ENCODE measurements at regions not wholly inside any gene's neighbourhood (a gene's known extent, or its start where the extent isn't known, plus 50 kb on each side); places are given as distances from the start of the nearest gene placed in this dataset.
A peak's percentile ranks its signal among the peaks of the same experiment; 100 is the strongest.

- in situ Hi-C loops (cut with MboI; ENCODE audit: low pct_unique_long_range_greater_than_20kb in 2 of 9, low sequenced_read_pairs in 9 of 9, unreplicated experiment in 9 of 9): no loop called here
- no peak overlapping the region for H3K27ac ChIP-seq
- no peak for ATAC-seq (replicated peaks in 6 of 8)
- no peak overlapping the region for H3K4me3 ChIP-seq
- 65 to 100% (median 88%) methylated on average over 2 to 3 of the region's 3 CpGs; no CpG with 5 or more reads in 4 of the 10 experiments for WGBS, 10 experiments
- H3K4me1 ChIP-seq (replicated peaks in 1 of 2): no peaks in the 10 kb centered on the region
Measured at GRCh38 chr2:163863073-163863472, 127.3 kb upstream of the FIGN start.

GRCh38 chr2:163859951-163860350 lies 124.1 kb upstream of the FIGN start:
- Histone ChIP-seq H3K4me1 (replicated peaks in 1 of 2) (no peaks in the 10 kb centered on the region), H3K27ac (no peak overlapping the region), H3K4me3 (no peak overlapping the region)
- peak in 1 of 8 experiments; percentile 26 for ATAC-seq (replicated peaks in 6 of 8)
- in situ Hi-C loops (cut with MboI; ENCODE audit: low pct_unique_long_range_greater_than_20kb in 2 of 9, low sequenced_read_pairs in 9 of 9, unreplicated experiment in 9 of 9): no loop called here

- no peaks in the 10 kb centered on the region for H3K4me1 ChIP-seq (replicated peaks in 1 of 2)
- WGBS, 10 experiments: 33 to 95% (median 83%) methylated on average over 1 to 2 of the region's 2 CpGs; no CpG with 5 or more reads in 1 of the 10 experiments
- H3K27ac ChIP-seq: no peak overlapping the region
- ATAC-seq (replicated peaks in 6 of 8): no peak
- no peak overlapping the region for H3K4me3 ChIP-seq
- in situ Hi-C loops (cut with MboI; ENCODE audit: low pct_unique_long_range_greater_than_20kb in 2 of 9, low sequenced_read_pairs in 9 of 9, unreplicated experiment in 9 of 9): no loop called here
Measured at GRCh38 chr2:163856941-163857340, 121.1 kb upstream of the FIGN start.

GRCh38 chr2:163852616-163853015 lies 116.8 kb upstream of the FIGN start:
- Histone ChIP-seq H3K27ac (no peak overlapping the region), H3K4me3 (no peak overlapping the region), H3K4me1 (replicated peaks in 1 of 2) (no peaks in the 10 kb centered on the region)
- ATAC-seq (replicated peaks in 6 of 8): no peak
- in situ Hi-C loops (cut with MboI; ENCODE audit: low pct_unique_long_range_greater_than_20kb in 2 of 9, low sequenced_read_pairs in 9 of 9, unreplicated experiment in 9 of 9): no loop called here
- WGBS, 10 experiments: 16 to 88% (median 64%) methylated on average over 2 to 3 of the region's 3 CpGs

- ATAC-seq (replicated peaks in 6 of 8): peak in 2 of 8 experiments; percentile 31 to 47
- H3K4me1 ChIP-seq (replicated peaks in 1 of 2): no peaks in the 10 kb centered on the region
- H3K4me3 ChIP-seq: no peak overlapping the region
- H3K27ac ChIP-seq: no peak overlapping the region
- 37 to 100% (median 66%) methylated on average over 1 to 3 of the region's 3 CpGs; no CpG with 5 or more reads in 2 of the 10 experiments for WGBS, 10 experiments
- in situ Hi-C loops (cut with MboI; ENCODE audit: low pct_unique_long_range_greater_than_20kb in 2 of 9, low sequenced_read_pairs in 9 of 9, unreplicated experiment in 9 of 9): no loop called here
Measured at GRCh38 chr2:163849756-163850435, 114.1 kb upstream of the FIGN start.

GRCh38 chr2:163838890-163839289 lies 103.1 kb upstream of the FIGN start:
- Histone ChIP-seq H3K4me3 (no peak overlapping the region), H3K27ac (no peak overlapping the region), H3K4me1 (replicated peaks in 1 of 2) (no peaks in the 10 kb centered on the region)
- in situ Hi-C loops (cut with MboI; ENCODE audit: low pct_unique_long_range_greater_than_20kb in 2 of 9, low sequenced_read_pairs in 9 of 9, unreplicated experiment in 9 of 9): no loop called here
- ATAC-seq (replicated peaks in 6 of 8): no peak

GRCh38 chr2:163836167-163836566 lies 100.4 kb upstream of the FIGN start:
- in situ Hi-C loops (cut with MboI; ENCODE audit: low pct_unique_long_range_greater_than_20kb in 2 of 9, low sequenced_read_pairs in 9 of 9, unreplicated experiment in 9 of 9): no loop called here
- no peaks in the 10 kb centered on the region for H3K4me1 ChIP-seq (replicated peaks in 1 of 2)
- H3K4me3 ChIP-seq: no peak overlapping the region
- peak in 2 of 8 experiments; percentile 59 to 72 for ATAC-seq (replicated peaks in 6 of 8)
- no peak overlapping the region for H3K27ac ChIP-seq

GRCh38 chr2:163834841-163835240 lies 99.0 kb upstream of the FIGN start:
- in situ Hi-C loops (cut with MboI; ENCODE audit: low pct_unique_long_range_greater_than_20kb in 2 of 9, low sequenced_read_pairs in 9 of 9, unreplicated experiment in 9 of 9): no loop called here
- H3K4me1 ChIP-seq (replicated peaks in 1 of 2): no peaks in the 10 kb centered on the region
- ATAC-seq (replicated peaks in 6 of 8): no peak
- H3K4me3 ChIP-seq: no peak overlapping the region
- WGBS, 10 experiments: 76 to 100% (median 93%) methylated on average over 1 of the region's 1 CpG; no CpG with 5 or more reads in 1 of the 10 experiments
- no peak overlapping the region for H3K27ac ChIP-seq

- H3K4me1 ChIP-seq (replicated peaks in 1 of 2): no peaks in the 10 kb centered on the region
- no peak overlapping the region for H3K4me3 ChIP-seq
- in situ Hi-C loops (cut with MboI; ENCODE audit: low pct_unique_long_range_greater_than_20kb in 2 of 9, low sequenced_read_pairs in 9 of 9, unreplicated experiment in 9 of 9): no loop called here
- no peak for ATAC-seq (replicated peaks in 6 of 8)
- no peak overlapping the region for H3K27ac ChIP-seq
Measured at GRCh38 chr2:163834221-163834620, 98.4 kb upstream of the FIGN start.

GRCh38 chr2:163828771-163829170 lies 93.0 kb upstream of the FIGN start:
- in situ Hi-C loops (cut with MboI; ENCODE audit: low pct_unique_long_range_greater_than_20kb in 2 of 9, low sequenced_read_pairs in 9 of 9, unreplicated experiment in 9 of 9): no loop called here
- Histone ChIP-seq H3K4me1 (replicated peaks in 1 of 2) (no peaks in the 10 kb centered on the region), H3K27ac (no peak overlapping the region), H3K4me3 (no peak overlapping the region)
- ATAC-seq (replicated peaks in 6 of 8): peak in 1 of 8 experiments; percentile 69
- 0 to 100% (median 76%) methylated on average over 1 to 3 of the region's 3 CpGs; no CpG with 5 or more reads in 1 of the 10 experiments for WGBS, 10 experiments

GRCh38 chr2:163822033-163822432 lies 86.2 kb upstream of the FIGN start:
- in situ Hi-C loops (cut with MboI; ENCODE audit: low pct_unique_long_range_greater_than_20kb in 2 of 9, low sequenced_read_pairs in 9 of 9, unreplicated experiment in 9 of 9): no loop called here

GRCh38 chr2:163812926-163813520 lies 77.2 kb upstream of the FIGN start:
- no peak for ATAC-seq (replicated peaks in 6 of 8)
- no peak overlapping the region for H3K27ac ChIP-seq
- in situ Hi-C loops (cut with MboI; ENCODE audit: low pct_unique_long_range_greater_than_20kb in 2 of 9, low sequenced_read_pairs in 9 of 9, unreplicated experiment in 9 of 9): no loop called here
- 0 to 100% (median 64%) methylated on average over 1 of the region's 1 CpG; no CpG with 5 or more reads in 1 of the 10 experiments for WGBS, 10 experiments
- H3K4me3 ChIP-seq: no peak overlapping the region
- no peaks in the 10 kb centered on the region for H3K4me1 ChIP-seq (replicated peaks in 1 of 2)

More at GRCh38 chr2:163822033-163822432, 86.2 kb upstream of the FIGN start:
- Histone ChIP-seq H3K4me1 (replicated peaks in 1 of 2) (no peaks in the 10 kb centered on the region), H3K27ac (no peak overlapping the region), H3K4me3 (no peak overlapping the region)
- no peak for ATAC-seq (replicated peaks in 6 of 8)

- WGBS, 10 experiments: 77 to 100% (median 100%) methylated on average over 1 to 2 of the region's 2 CpGs; no CpG with 5 or more reads in 3 of the 10 experiments
- Histone ChIP-seq H3K4me1 (replicated peaks in 1 of 2) (peaks cover 0 to 1% of the 10 kb centered on the region in 2 donors), H3K4me3 (no peak overlapping the region), H3K27ac (no peak overlapping the region)
- ATAC-seq (replicated peaks in 6 of 8): no peak
- in situ Hi-C loops (cut with MboI; ENCODE audit: low pct_unique_long_range_greater_than_20kb in 2 of 9, low sequenced_read_pairs in 9 of 9, unreplicated experiment in 9 of 9): no loop called here
Measured at GRCh38 chr2:163808406-163808805, 72.6 kb upstream of the FIGN start.

GRCh38 chr2:163802284-163802683 lies 66.5 kb upstream of the FIGN start:
- in situ Hi-C loops (cut with MboI; ENCODE audit: low pct_unique_long_range_greater_than_20kb in 2 of 9, low sequenced_read_pairs in 9 of 9, unreplicated experiment in 9 of 9): no loop called here
- peak in 6 of 8 experiments; percentile 19 to 74 (median 67) for ATAC-seq (replicated peaks in 6 of 8)
- peaks cover 15 to 43% of the 10 kb centered on the region in 2 donors for H3K4me1 ChIP-seq (replicated peaks in 1 of 2)
- no peak overlapping the region for H3K27ac ChIP-seq
- H3K4me3 ChIP-seq: no peak overlapping the region
- 43 to 87% (median 73%) methylated on average over 1 to 3 of the region's 3 CpGs; no CpG with 5 or more reads in 2 of the 10 experiments for WGBS, 10 experiments

Measured in motor neuron (in vitro differentiated cells).